Large intestine (tissue), 3 donors: ENCODE measurements at regions not wholly inside any gene's neighbourhood (a gene's known extent, or its start where the extent isn't known, plus 50 kb on each side); places are given as distances from the start of the nearest gene placed in this dataset.
A peak's percentile ranks its signal among the peaks of the same experiment; 100 is the strongest.

Source experiments
- DNase-seq, 2 donors: peaks; one replicate each; pipeline versions ENCODE4 v3.0.0 to v3.0.0-alpha.2; 2013
- H3K27ac ChIP-seq: one replicate; pipeline ENCODE4 v1.5.1; 2013; ENCODE audit warnings: low read length
- H3K27me3 ChIP-seq: 2 replicates; pipeline ENCODE4 v1.6.1; 2013; ENCODE audit warnings: low read length; ENCODE audit not compliant: control insufficient read depth, insufficient read depth
- H3K36me3 ChIP-seq: 2 replicates; pipeline ENCODE4 v1.6.1; 2013; ENCODE audit warnings: low read length; ENCODE audit not compliant: control insufficient read depth, insufficient read depth
- H3K4me1 ChIP-seq: one replicate; pipeline ENCODE4 v1.6.1; 2013; ENCODE audit warnings: low read length; ENCODE audit not compliant: control insufficient read depth, insufficient read depth
- H3K4me3 ChIP-seq: one replicate; pipeline ENCODE4 v1.5.1; 2013; ENCODE audit warnings: low read length
- H3K9me3 ChIP-seq: one replicate; pipeline ENCODE4 v1.6.1; 2013; ENCODE audit warnings: mild to moderate bottlenecking, low read depth, low read length, moderate library complexity; ENCODE audit not compliant: control insufficient read depth
- WGBS: methylation state at CpG from one replicate; pipeline ENCODE4 v1.1.5; 2013; ENCODE audit warnings: low lambda C conversion rate; ENCODE audit not compliant: insufficient coverage; 5-methylcytosine and 5-hydroxymethylcytosine counted together

- H3K27ac ChIP-seq = no peak overlapping the region
These were observed 324.0 kb upstream of the ACVR2A start for GRCh38 chr2:147520817-147521216.

GRCh38 chr2:147519178-147519577, 325.7 kb upstream of the ACVR2A start:
- DNase-seq = peak in 1 of 2 donors; percentile 50
- H3K4me3 ChIP-seq = no peak overlapping the region
- H3K9me3 ChIP-seq = no peaks in the 10 kb centered on the region
- H3K27ac ChIP-seq = no peak overlapping the region
- H3K4me1 ChIP-seq = no peaks in the 10 kb centered on the region
- 100% methylated on average over 1 of the region's 2 CpGs for WGBS
- H3K27me3 ChIP-seq = no peaks in the 10 kb centered on the region
- H3K36me3 ChIP-seq = no peaks in the 10 kb centered on the region

More at GRCh38 chr2:147520817-147521216, 324.0 kb upstream of the ACVR2A start:
- DNase-seq = no peak
- no peaks in the 10 kb centered on the region for H3K4me1 ChIP-seq
- H3K36me3 ChIP-seq = no peaks in the 10 kb centered on the region
- no peaks in the 10 kb centered on the region for H3K9me3 ChIP-seq
- H3K27me3 ChIP-seq = no peaks in the 10 kb centered on the region
- 100% methylated on average over 1 of the region's 3 CpGs for WGBS
- no peak overlapping the region for H3K4me3 ChIP-seq

GRCh38 chr2:147515213-147515612, 329.6 kb upstream of the ACVR2A start:
- Histone ChIP-seq H3K4me1 (no peaks in the 10 kb centered on the region), H3K4me3 (no peak overlapping the region), H3K36me3 (no peaks in the 10 kb centered on the region), H3K9me3 (no peaks in the 10 kb centered on the region), H3K27ac (no peak overlapping the region), H3K27me3 (no peaks in the 10 kb centered on the region)
- 0% methylated on average over 1 of the region's 1 CpG for WGBS
- peak in 1 of 2 donors; percentile 24 for DNase-seq

GRCh38 chr2:147512206-147512605, 332.6 kb upstream of the ACVR2A start:
- WGBS = 80% methylated on average over 2 of the region's 5 CpGs
- no peak overlapping the region for H3K27ac ChIP-seq
- H3K27me3 ChIP-seq = no peaks in the 10 kb centered on the region
- no peaks in the 10 kb centered on the region for H3K4me1 ChIP-seq
- DNase-seq = no peak
- no peaks in the 10 kb centered on the region for H3K36me3 ChIP-seq
- no peak overlapping the region for H3K4me3 ChIP-seq
- H3K9me3 ChIP-seq = no peaks in the 10 kb centered on the region

GRCh38 chr2:147511491-147511948, 333.3 kb upstream of the ACVR2A start:
- no CpG with 5 or more reads among the region's 6 CpGs for WGBS
- DNase-seq = no peak
- no peaks in the 10 kb centered on the region for H3K36me3 ChIP-seq
- H3K4me3 ChIP-seq = no peak overlapping the region
- H3K27me3 ChIP-seq = no peaks in the 10 kb centered on the region
- H3K9me3 ChIP-seq = peaks cover 7% of the 10 kb centered on the region
- H3K4me1 ChIP-seq = no peaks in the 10 kb centered on the region
- no peak overlapping the region for H3K27ac ChIP-seq

GRCh38 chr2:147509821-147510220, 335.0 kb upstream of the ACVR2A start:
- Histone ChIP-seq H3K4me1 (no peaks in the 10 kb centered on the region), H3K27me3 (no peaks in the 10 kb centered on the region), H3K4me3 (no peak overlapping the region), H3K9me3 (peaks cover 7% of the 10 kb centered on the region), H3K36me3 (no peaks in the 10 kb centered on the region), H3K27ac (no peak overlapping the region)
- DNase-seq = no peak

- no CpG with 5 or more reads among the region's 27 CpGs for WGBS
- no peak overlapping the region for H3K27ac ChIP-seq
- peaks cover 7% of the 10 kb centered on the region for H3K9me3 ChIP-seq
- no peak overlapping the region for H3K4me3 ChIP-seq
- H3K4me1 ChIP-seq = no peaks in the 10 kb centered on the region
- DNase-seq = no peak
- H3K36me3 ChIP-seq = no peaks in the 10 kb centered on the region
- no peaks in the 10 kb centered on the region for H3K27me3 ChIP-seq
These were observed 337.9 kb upstream of the ACVR2A start for GRCh38 chr2:147506889-147507288.

- WGBS = 67% methylated on average over 1 of the region's 3 CpGs
- Histone ChIP-seq H3K36me3 (no peaks in the 10 kb centered on the region), H3K4me1 (no peaks in the 10 kb centered on the region), H3K9me3 (peaks cover 7% of the 10 kb centered on the region), H3K27me3 (no peaks in the 10 kb centered on the region), H3K27ac (no peak overlapping the region), H3K4me3 (no peak overlapping the region)
- no peak for DNase-seq
These were observed 342.0 kb upstream of the ACVR2A start for GRCh38 chr2:147502711-147503290.

GRCh38 chr2:147501968-147502367, 342.9 kb upstream of the ACVR2A start:
- Histone ChIP-seq H3K4me1 (no peaks in the 10 kb centered on the region), H3K9me3 (peaks cover 5% of the 10 kb centered on the region), H3K4me3 (no peak overlapping the region), H3K36me3 (no peaks in the 10 kb centered on the region), H3K27ac (no peak overlapping the region), H3K27me3 (no peaks in the 10 kb centered on the region)
- DNase-seq = no peak
- WGBS = 100% methylated on average over 2 of the region's 4 CpGs

GRCh38 chr2:147500819-147501395, 343.9 kb upstream of the ACVR2A start:
- Histone ChIP-seq H3K27me3 (no peaks in the 10 kb centered on the region), H3K27ac (no peak overlapping the region), H3K4me1 (no peaks in the 10 kb centered on the region), H3K4me3 (no peak overlapping the region), H3K36me3 (no peaks in the 10 kb centered on the region), H3K9me3 (no peaks in the 10 kb centered on the region)
- no peak for DNase-seq
- WGBS = 100% methylated on average over 1 of the region's 1 CpG

GRCh38 chr2:147500229-147500628, 344.6 kb upstream of the ACVR2A start:
- Histone ChIP-seq H3K27me3 (no peaks in the 10 kb centered on the region), H3K27ac (no peak overlapping the region), H3K4me1 (no peaks in the 10 kb centered on the region), H3K36me3 (no peaks in the 10 kb centered on the region), H3K4me3 (no peak overlapping the region), H3K9me3 (no peaks in the 10 kb centered on the region)
- no CpG with 5 or more reads among the region's 3 CpGs for WGBS
- no peak for DNase-seq
